ENCODE measurements at regions not wholly inside any gene's neighbourhood (a gene's known extent, or its start where the extent isn't known, plus 50 kb on each side); places are given as distances from the start of the nearest gene placed in this dataset.

DNA sequence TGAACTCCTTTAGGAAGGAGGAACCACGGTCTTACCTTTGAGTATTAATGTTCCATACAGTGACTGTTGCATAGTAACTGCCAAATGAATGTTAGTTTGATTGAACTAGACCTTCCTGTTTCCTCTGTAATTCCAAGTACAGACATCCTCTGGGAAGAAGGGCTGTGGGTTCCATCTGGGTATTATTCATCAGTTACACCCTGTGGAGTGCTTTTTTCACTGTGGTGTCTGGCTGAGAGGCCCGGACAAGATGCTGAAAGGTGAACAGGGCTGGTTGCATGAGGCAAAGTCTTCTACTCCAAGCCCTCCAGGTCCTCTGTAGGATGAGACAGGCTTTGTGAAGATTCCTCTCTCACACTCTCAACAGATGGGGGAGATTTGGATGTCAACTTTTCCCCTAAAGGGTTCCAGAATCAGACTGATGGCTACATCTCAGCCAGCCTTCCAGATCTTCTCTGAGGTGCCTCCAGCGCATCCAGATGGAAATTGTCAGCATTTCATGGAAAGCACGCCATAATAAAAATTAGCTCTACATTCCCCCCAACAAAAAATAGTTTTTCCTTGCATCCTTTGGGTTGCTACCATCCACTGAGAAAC, 230.9 kb downstream of the GAS1 start:
- no TSS peak for BruUV-seq (replicated peaks)
- no peak for FAIRE-seq
- intact Hi-C loops (cut with micrococcal nuclease), result no loop called here

More for the DNA sequence above, 230.9 kb downstream of the GAS1 start:
- Histone ChIP-seq H3K9ac (ENCODE audit: insufficient read depth in 1 of 2, low read depth in 2 of 2, low read length in 2 of 2) (no peak overlapping the region), H3K4me3 (no peak overlapping the region), H3K79me2 (ENCODE audit: control insufficient read depth, insufficient read depth, low read length) (no peaks in the 10 kb centered on the region), H4K20me1 (replicated peaks; ENCODE audit: control insufficient read depth, insufficient read depth, low read length) (no peaks in the 10 kb centered on the region), H3K4me1 (replicated peaks in 1 of 2; ENCODE audit: control insufficient read depth in 2 of 2, insufficient read depth in 2 of 2, low read length in 2 of 2) (no peaks in the 10 kb centered on the region), H2AFZ (ENCODE audit: low read depth, low read length) (no peak overlapping the region), H3K27ac (ENCODE audit: extremely low read depth, low read depth, low read length) (no peak overlapping the region), H3K27me3 (ENCODE audit: control insufficient read depth in 2 of 2, insufficient read depth in 2 of 2, low read length in 2 of 2) (no peaks in the 10 kb centered on the region), H3K9me1 (ENCODE audit: control insufficient read depth, insufficient read depth, low read length) (no peaks in the 10 kb centered on the region), H3K9me3 (replicated peaks; ENCODE audit: control insufficient read depth, insufficient read depth, low read depth, low read length) (no peaks in the 10 kb centered on the region), H3K4me2 (ENCODE audit: insufficient read depth, low read length) (no peak overlapping the region), H3K36me3 (ENCODE audit: control insufficient read depth, insufficient read depth, low read length) (no peaks in the 10 kb centered on the region)
- DNase-seq (ENCODE audit: extremely low read depth in 1 of 4, low spot score in 3 of 4) (no peak), ATAC-seq (no peak)
- in situ Hi-C loops (cut with MboI), result no loop called here
- 3% methylated on average over 4 of the region's 4 CpGs for WGBS (ENCODE audit: insufficient coverage, low coverage, missing lambda C conversion rate)
- TF ChIP-seq FOXM1 (IDR thresholded peaks at IDR 0.05; ENCODE audit: low read depth) (no peak), FOXM1 (CRISPR knock-in tag; IDR thresholded peaks at IDR 0.05; ENCODE audit: low read depth) (no peak), XRCC3 (IDR thresholded peaks at IDR 0.05) (no peak), FUS (optimal IDR thresholded peaks at IDR 0.05; ENCODE audit: low read depth, low read length) (no peak), ZNF217 (CRISPR knock-in tag; IDR thresholded peaks at IDR 0.05) (no peak), ZNF41 (CRISPR knock-in tag; conservative IDR thresholded peaks at IDR 0.05) (no peak), MCM5 (IDR thresholded peaks at IDR 0.05; ENCODE audit: low read depth) (no peak), HNRNPK (IDR thresholded peaks at IDR 0.05; ENCODE audit: low read depth, low read length, poor library complexity, severe bottlenecking) (no peak), RFX1 (IDR thresholded peaks at IDR 0.05) (no peak), ZNF384 (IDR thresholded peaks at IDR 0.05; ENCODE audit: low read depth, low read length) (no peak)
- TF ChIP-seq, protein P1, sequence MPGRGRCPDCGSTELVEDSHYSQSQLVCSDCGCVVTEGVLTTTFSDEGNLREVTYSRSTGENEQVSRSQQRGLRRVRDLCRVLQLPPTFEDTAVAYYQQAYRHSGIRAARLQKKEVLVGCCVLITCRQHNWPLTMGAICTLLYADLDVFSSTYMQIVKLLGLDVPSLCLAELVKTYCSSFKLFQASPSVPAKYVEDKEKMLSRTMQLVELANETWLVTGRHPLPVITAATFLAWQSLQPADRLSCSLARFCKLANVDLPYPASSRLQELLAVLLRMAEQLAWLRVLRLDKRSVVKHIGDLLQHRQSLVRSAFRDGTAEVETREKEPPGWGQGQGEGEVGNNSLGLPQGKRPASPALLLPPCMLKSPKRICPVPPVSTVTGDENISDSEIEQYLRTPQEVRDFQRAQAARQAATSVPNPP (IDR thresholded peaks at IDR 0.05; ENCODE audit: borderline replicate concordance, insufficient read depth, insufficient read length), result no peak
- POLR2A ChIA-PET, result interaction anchor here (0.6 kb wide), 1 partner anchor 9 kb away, joined by 3 read pairs; no protein-coding TSS in a partner anchor
- CTCF ChIA-PET (ENCODE audit: low intra/inter-chr PET ratio), result no interaction called here

All from K562 (cell line).